ENCODE measurements at regions not wholly inside any gene's neighbourhood (a gene's known extent, or its start where the extent isn't known, plus 50 kb on each side); places are given as distances from the start of the nearest gene placed in this dataset.

GRCh38 chr3:94912656-94913055 is 849.8 kb downstream of the NSUN3 start:
- TF ChIP-seq CTCF (IDR thresholded peaks at IDR 0.05; ENCODE audit: control extremely low read depth, extremely low read depth): no peak
- H3K9me3 ChIP-seq (ENCODE audit: control insufficient read depth in 4 of 4, insufficient read depth in 3 of 4, low read length in 3 of 4): no peaks in the 10 kb centered on the region

GRCh38 chr3:94927175-94927574 is 864.3 kb downstream of the NSUN3 start:
- WGBS, 2 donors: 90 to 95% methylated on average over 8 of the region's 8 CpGs
- peaks cover 0 to 2% (median 0%) of the 10 kb centered on the region in 5 donors for H3K4me1 ChIP-seq (ENCODE audit: control insufficient read depth in 5 of 5, insufficient read depth in 5 of 5, low read length in 5 of 5)
- H3K4me3 ChIP-seq: no peak overlapping the region
- DNase-seq (no peak), ATAC-seq (ENCODE audit: insufficient read depth, low FRiP score) (no peak)
- no peak overlapping the region for H3K9ac ChIP-seq (ENCODE audit: insufficient read depth in 1 of 2, low read length in 2 of 2)
- no peaks in the 10 kb centered on the region for H3K27me3 ChIP-seq (ENCODE audit: control insufficient read depth in 3 of 3, insufficient read depth in 3 of 3, low read length in 2 of 3)
- no peak for TF ChIP-seq CTCF (IDR thresholded peaks at IDR 0.05; ENCODE audit: control extremely low read depth, extremely low read depth)
- no peak overlapping the region for H3K27ac ChIP-seq (ENCODE audit: low read depth in 1 of 2, low read length in 1 of 2)
- no peaks in the 10 kb centered on the region for H3K9me3 ChIP-seq (ENCODE audit: control insufficient read depth in 4 of 4, insufficient read depth in 3 of 4, low read length in 3 of 4)
- H3K36me3 ChIP-seq (ENCODE audit: control insufficient read depth in 4 of 4, insufficient read depth in 4 of 4, low read length in 4 of 4): no peaks in the 10 kb centered on the region

More at GRCh38 chr3:94912656-94913055, 849.8 kb downstream of the NSUN3 start:
- ATAC-seq (ENCODE audit: insufficient read depth, low FRiP score) (no peak), DNase-seq (no peak)
- Histone ChIP-seq H3K27ac (ENCODE audit: low read depth in 1 of 2, low read length in 1 of 2) (no peak overlapping the region), H3K4me3 (no peak overlapping the region), H3K9ac (ENCODE audit: insufficient read depth in 1 of 2, low read length in 2 of 2) (no peak overlapping the region), H3K27me3 (ENCODE audit: control insufficient read depth in 3 of 3, insufficient read depth in 3 of 3, low read length in 2 of 3) (peaks cover 0 to 3% (median 0%) of the 10 kb centered on the region in 3 donors), H3K4me1 (ENCODE audit: control insufficient read depth in 5 of 5, insufficient read depth in 5 of 5, low read length in 5 of 5) (no peaks in the 10 kb centered on the region), H3K36me3 (ENCODE audit: control insufficient read depth in 4 of 4, insufficient read depth in 4 of 4, low read length in 4 of 4) (no peaks in the 10 kb centered on the region)
- WGBS, 2 donors: 79 to 84% methylated on average over 3 of the region's 3 CpGs

- peaks cover 0 to 2% (median 0%) of the 10 kb centered on the region in 5 donors for H3K4me1 ChIP-seq (ENCODE audit: control insufficient read depth in 5 of 5, insufficient read depth in 5 of 5, low read length in 5 of 5)
- 79 to 85% methylated on average over 4 of the region's 4 CpGs for WGBS, 2 donors
- H3K36me3 ChIP-seq (ENCODE audit: control insufficient read depth in 4 of 4, insufficient read depth in 4 of 4, low read length in 4 of 4): no peaks in the 10 kb centered on the region
- no peak overlapping the region for H3K4me3 ChIP-seq
- H3K9me3 ChIP-seq (ENCODE audit: control insufficient read depth in 4 of 4, insufficient read depth in 3 of 4, low read length in 3 of 4): no peaks in the 10 kb centered on the region
- DNase-seq (no peak), ATAC-seq (ENCODE audit: insufficient read depth, low FRiP score) (no peak)
- no peak for TF ChIP-seq CTCF (IDR thresholded peaks at IDR 0.05; ENCODE audit: control extremely low read depth, extremely low read depth)
- no peak overlapping the region for H3K9ac ChIP-seq (ENCODE audit: insufficient read depth in 1 of 2, low read length in 2 of 2)
- no peaks in the 10 kb centered on the region for H3K27me3 ChIP-seq (ENCODE audit: control insufficient read depth in 3 of 3, insufficient read depth in 3 of 3, low read length in 2 of 3)
- peak overlapping the region in 1 of 2 donors; percentile 66 for H3K27ac ChIP-seq (ENCODE audit: low read depth in 1 of 2, low read length in 1 of 2)
Measured at GRCh38 chr3:94928921-94929320, 866.1 kb downstream of the NSUN3 start.
